Ishikawa (cell line): ENCODE measurements at regions not wholly inside any gene's neighbourhood (a gene's known extent, or its start where the extent isn't known, plus 50 kb on each side); places are given as distances from the start of the nearest gene placed in this dataset.

Source experiments
- CEBPB ChIP-seq: IDR thresholded peaks from 2 replicates; pipeline ENCODE4 v1.6.1; 2012
- CREB1 ChIP-seq: IDR thresholded peaks from 2 replicates; pipeline ENCODE4 v1.6.1; 2012; ENCODE audit warnings: low read depth
- EGR1 ChIP-seq: IDR thresholded peaks from 2 replicates; pipeline ENCODE4 v1.6.1; 2012
- EP300 ChIP-seq: IDR thresholded peaks from 2 replicates; pipeline ENCODE4 v1.6.1; 2012; ENCODE audit warnings: borderline replicate concordance
- FOXM1 ChIP-seq: IDR thresholded peaks from 2 replicates; pipeline ENCODE4 v1.6.1; 2012; ENCODE audit warnings: low read depth, borderline replicate concordance
- MAX ChIP-seq: IDR thresholded peaks from 2 replicates; pipeline ENCODE4 v1.6.1; 2012
- NFIC ChIP-seq: IDR thresholded peaks from 2 replicates; pipeline ENCODE4 v1.6.1; 2012
- RAD21 ChIP-seq: IDR thresholded peaks from 2 replicates; pipeline ENCODE4 v1.6.1; 2012; ENCODE audit warnings: low read depth
- REST ChIP-seq: IDR thresholded peaks from 2 replicates; pipeline ENCODE4 v1.6.1; 2012; ENCODE audit warnings: low read depth, mild to moderate bottlenecking
- TAF1 ChIP-seq: IDR thresholded peaks from 2 replicates; pipeline ENCODE4 v1.6.1; 2012; ENCODE audit warnings: low read depth, mild to moderate bottlenecking
- TCF12 ChIP-seq: IDR thresholded peaks from 2 replicates; pipeline ENCODE4 v1.6.1; 2012; ENCODE audit warnings: low read depth
- TEAD4 ChIP-seq: IDR thresholded peaks from 2 replicates; pipeline ENCODE4 v1.6.1; 2012
- USF1 ChIP-seq: IDR thresholded peaks from 2 replicates; pipeline ENCODE4 v1.6.1; 2012
- YY1 ChIP-seq: IDR thresholded peaks from 2 replicates; pipeline ENCODE4 v1.6.1; 2012; ENCODE audit warnings: low read depth
- ZBTB7A ChIP-seq: IDR thresholded peaks from 2 replicates; pipeline ENCODE4 v1.6.1; 2012; ENCODE audit warnings: low read depth

GRCh38 chr1:198907423-198907746, 268.5 kb downstream of the PTPRC start:
- no peak for TF ChIP-seq ZBTB7A
- TF ChIP-seq USF1: no peak
- TF ChIP-seq TEAD4: no peak
- TF ChIP-seq CREB1: no peak
- TF ChIP-seq NFIC: no peak
- TF ChIP-seq TCF12: no peak
- no peak for TF ChIP-seq TAF1
- TF ChIP-seq EGR1: no peak
- no peak for TF ChIP-seq YY1
- TF ChIP-seq MAX: no peak
- no peak for TF ChIP-seq REST
- TF ChIP-seq CEBPB: no peak
- no peak for TF ChIP-seq EP300
- no peak for TF ChIP-seq RAD21
- TF ChIP-seq FOXM1: no peak

GRCh38 chr1:198908995-198909394, 270.2 kb downstream of the PTPRC start:
- TF ChIP-seq FOXM1: no peak
- no peak for TF ChIP-seq REST
- no peak for TF ChIP-seq CEBPB
- no peak for TF ChIP-seq TEAD4
- TF ChIP-seq USF1: no peak
- no peak for TF ChIP-seq EP300
- no peak for TF ChIP-seq ZBTB7A

- TF ChIP-seq MAX (no peak), TEAD4 (no peak), ZBTB7A (no peak), CREB1 (no peak), USF1 (no peak), REST (no peak), CEBPB (no peak), RAD21 (no peak), YY1 (no peak), NFIC (no peak), TCF12 (no peak), EP300 (no peak), FOXM1 (no peak)
These were observed 271.1 kb downstream of the PTPRC start for GRCh38 chr1:198909973-198910372.

GRCh38 chr1:198910816-198911215, 272.0 kb downstream of the PTPRC start:
- no peak for TF ChIP-seq MAX
- TF ChIP-seq EGR1: no peak
- no peak for TF ChIP-seq RAD21
- no peak for TF ChIP-seq REST
- TF ChIP-seq ZBTB7A: no peak
- no peak for TF ChIP-seq CEBPB
- TF ChIP-seq TCF12: no peak
